ENCODE measurements at regions not wholly inside any gene's neighbourhood (a gene's known extent, or its start where the extent isn't known, plus 50 kb on each side); places are given as distances from the start of the nearest gene placed in this dataset.

DNA sequence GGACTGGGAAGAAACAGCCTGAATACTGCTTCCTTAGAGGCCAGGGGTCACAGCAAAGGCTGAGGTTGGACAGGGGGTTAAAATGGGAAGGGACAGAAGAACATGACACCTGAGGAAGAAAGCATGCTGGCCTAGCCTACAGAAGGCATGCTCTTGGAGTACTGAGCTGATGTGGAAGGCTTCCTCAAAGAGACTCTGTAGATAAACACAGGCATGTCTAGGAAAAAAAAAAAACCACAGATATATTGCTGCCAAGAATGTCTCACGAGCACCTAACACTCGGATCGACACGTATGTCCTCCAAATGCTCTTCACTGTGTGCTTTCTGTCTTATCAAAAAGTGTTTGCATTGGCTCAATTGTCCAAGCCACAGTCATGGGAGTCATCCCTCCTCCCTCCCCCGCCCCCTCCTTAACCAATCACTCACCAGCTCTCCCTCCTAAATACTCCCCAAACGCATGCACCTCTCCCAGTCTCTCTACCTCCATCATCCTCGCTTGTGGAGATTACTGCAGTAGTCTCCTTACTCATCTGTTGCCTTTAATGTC lies 101.1 kb upstream of the LRFN2 start (continued):
- TF ChIP-seq, protein P1, sequence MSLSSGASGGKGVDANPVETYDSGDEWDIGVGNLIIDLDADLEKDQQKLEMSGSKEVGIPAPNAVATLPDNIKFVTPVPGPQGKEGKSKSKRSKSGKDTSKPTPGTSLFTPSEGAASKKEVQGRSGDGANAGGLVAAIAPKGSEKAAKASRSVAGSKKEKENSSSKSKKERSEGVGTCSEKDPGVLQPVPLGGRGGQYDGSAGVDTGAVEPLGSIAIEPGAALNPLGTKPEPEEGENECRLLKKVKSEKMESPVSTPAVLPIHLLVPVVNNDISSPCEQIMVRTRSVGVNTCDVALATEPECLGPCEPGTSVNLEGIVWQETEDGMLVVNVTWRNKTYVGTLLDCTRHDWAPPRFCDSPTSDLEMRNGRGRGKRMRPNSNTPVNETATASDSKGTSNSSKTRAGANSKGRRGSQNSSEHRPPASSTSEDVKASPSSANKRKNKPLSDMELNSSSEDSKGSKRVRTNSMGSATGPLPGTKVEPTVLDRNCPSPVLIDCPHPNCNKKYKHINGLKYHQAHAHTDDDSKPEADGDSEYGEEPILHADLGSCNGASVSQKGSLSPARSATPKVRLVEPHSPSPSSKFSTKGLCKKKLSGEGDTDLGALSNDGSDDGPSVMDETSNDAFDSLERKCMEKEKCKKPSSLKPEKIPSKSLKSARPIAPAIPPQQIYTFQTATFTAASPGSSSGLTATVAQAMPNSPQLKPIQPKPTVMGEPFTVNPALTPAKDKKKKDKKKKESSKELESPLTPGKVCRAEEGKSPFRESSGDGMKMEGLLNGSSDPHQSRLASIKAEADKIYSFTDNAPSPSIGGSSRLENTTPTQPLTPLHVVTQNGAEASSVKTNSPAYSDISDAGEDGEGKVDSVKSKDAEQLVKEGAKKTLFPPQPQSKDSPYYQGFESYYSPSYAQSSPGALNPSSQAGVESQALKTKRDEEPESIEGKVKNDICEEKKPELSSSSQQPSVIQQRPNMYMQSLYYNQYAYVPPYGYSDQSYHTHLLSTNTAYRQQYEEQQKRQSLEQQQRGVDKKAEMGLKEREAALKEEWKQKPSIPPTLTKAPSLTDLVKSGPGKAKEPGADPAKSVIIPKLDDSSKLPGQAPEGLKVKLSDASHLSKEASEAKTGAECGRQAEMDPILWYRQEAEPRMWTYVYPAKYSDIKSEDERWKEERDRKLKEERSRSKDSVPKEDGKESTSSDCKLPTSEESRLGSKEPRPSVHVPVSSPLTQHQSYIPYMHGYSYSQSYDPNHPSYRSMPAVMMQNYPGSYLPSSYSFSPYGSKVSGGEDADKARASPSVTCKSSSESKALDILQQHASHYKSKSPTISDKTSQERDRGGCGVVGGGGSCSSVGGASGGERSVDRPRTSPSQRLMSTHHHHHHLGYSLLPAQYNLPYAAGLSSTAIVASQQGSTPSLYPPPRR (CRISPR knock-in tag; IDR thresholded peaks at IDR 0.05; ENCODE audit: borderline replicate concordance) = no peak
- TF ChIP-seq KDM1A (CRISPR knock-in tag; IDR thresholded peaks at IDR 0.05) = no peak
- TF ChIP-seq, protein P2, sequence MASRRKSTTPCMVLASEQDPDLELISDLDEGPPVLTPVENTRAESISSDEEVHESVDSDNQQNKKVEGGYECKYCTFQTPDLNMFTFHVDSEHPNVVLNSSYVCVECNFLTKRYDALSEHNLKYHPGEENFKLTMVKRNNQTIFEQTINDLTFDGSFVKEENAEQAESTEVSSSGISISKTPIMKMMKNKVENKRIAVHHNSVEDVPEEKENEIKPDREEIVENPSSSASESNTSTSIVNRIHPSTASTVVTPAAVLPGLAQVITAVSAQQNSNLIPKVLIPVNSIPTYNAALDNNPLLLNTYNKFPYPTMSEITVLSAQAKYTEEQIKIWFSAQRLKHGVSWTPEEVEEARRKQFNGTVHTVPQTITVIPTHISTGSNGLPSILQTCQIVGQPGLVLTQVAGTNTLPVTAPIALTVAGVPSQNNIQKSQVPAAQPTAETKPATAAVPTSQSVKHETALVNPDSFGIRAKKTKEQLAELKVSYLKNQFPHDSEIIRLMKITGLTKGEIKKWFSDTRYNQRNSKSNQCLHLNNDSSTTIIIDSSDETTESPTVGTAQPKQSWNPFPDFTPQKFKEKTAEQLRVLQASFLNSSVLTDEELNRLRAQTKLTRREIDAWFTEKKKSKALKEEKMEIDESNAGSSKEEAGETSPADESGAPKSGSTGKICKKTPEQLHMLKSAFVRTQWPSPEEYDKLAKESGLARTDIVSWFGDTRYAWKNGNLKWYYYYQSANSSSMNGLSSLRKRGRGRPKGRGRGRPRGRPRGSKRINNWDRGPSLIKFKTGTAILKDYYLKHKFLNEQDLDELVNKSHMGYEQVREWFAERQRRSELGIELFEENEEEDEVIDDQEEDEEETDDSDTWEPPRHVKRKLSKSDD (CRISPR knock-in tag; IDR thresholded peaks at IDR 0.05; ENCODE audit: low read depth) = no peak
- no peak for TF ChIP-seq ZNF891 (CRISPR knock-in tag; IDR thresholded peaks at IDR 0.05)
- TF ChIP-seq, protein P3, sequence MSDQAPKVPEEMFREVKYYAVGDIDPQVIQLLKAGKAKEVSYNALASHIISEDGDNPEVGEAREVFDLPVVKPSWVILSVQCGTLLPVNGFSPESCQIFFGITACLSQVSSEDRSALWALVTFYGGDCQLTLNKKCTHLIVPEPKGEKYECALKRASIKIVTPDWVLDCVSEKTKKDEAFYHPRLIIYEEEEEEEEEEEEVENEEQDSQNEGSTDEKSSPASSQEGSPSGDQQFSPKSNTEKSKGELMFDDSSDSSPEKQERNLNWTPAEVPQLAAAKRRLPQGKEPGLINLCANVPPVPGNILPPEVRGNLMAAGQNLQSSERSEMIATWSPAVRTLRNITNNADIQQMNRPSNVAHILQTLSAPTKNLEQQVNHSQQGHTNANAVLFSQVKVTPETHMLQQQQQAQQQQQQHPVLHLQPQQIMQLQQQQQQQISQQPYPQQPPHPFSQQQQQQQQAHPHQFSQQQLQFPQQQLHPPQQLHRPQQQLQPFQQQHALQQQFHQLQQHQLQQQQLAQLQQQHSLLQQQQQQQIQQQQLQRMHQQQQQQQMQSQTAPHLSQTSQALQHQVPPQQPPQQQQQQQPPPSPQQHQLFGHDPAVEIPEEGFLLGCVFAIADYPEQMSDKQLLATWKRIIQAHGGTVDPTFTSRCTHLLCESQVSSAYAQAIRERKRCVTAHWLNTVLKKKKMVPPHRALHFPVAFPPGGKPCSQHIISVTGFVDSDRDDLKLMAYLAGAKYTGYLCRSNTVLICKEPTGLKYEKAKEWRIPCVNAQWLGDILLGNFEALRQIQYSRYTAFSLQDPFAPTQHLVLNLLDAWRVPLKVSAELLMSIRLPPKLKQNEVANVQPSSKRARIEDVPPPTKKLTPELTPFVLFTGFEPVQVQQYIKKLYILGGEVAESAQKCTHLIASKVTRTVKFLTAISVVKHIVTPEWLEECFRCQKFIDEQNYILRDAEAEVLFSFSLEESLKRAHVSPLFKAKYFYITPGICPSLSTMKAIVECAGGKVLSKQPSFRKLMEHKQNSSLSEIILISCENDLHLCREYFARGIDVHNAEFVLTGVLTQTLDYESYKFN (CRISPR knock-in tag; conservative IDR thresholded peaks at IDR 0.05) = no peak
- TF ChIP-seq, protein P4, sequence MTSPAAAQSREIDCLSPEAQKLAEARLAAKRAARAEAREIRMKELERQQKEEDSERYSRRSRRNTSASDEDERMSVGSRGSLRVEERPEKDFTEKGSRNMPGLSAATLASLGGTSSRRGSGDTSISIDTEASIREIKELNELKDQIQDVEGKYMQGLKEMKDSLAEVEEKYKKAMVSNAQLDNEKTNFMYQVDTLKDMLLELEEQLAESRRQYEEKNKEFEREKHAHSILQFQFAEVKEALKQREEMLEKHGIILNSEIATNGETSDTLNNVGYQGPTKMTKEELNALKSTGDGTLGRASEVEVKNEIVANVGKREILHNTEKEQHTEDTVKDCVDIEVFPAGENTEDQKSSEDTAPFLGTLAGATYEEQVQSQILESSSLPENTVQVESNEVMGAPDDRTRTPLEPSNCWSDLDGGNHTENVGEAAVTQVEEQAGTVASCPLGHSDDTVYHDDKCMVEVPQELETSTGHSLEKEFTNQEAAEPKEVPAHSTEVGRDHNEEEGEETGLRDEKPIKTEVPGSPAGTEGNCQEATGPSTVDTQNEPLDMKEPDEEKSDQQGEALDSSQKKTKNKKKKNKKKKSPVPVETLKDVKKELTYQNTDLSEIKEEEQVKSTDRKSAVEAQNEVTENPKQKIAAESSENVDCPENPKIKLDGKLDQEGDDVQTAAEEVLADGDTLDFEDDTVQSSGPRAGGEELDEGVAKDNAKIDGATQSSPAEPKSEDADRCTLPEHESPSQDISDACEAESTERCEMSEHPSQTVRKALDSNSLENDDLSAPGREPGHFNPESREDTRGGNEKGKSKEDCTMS (CRISPR knock-in tag; conservative IDR thresholded peaks at IDR 0.05) = no peak
- no peak for TF ChIP-seq ZNF546 (CRISPR knock-in tag; conservative IDR thresholded peaks at IDR 0.05)
- no peak for TF ChIP-seq TCF12 (IDR thresholded peaks at IDR 0.05)
- no peak for TF ChIP-seq TCF12 (CRISPR knock-in tag; IDR thresholded peaks at IDR 0.05)
- no peak for TF ChIP-seq ERF (CRISPR knock-in tag; IDR thresholded peaks at IDR 0.05)
- no peak for TF ChIP-seq ETV6 (CRISPR knock-in tag; conservative IDR thresholded peaks at IDR 0.05)
- TF ChIP-seq ZNF629 (CRISPR knock-in tag; conservative IDR thresholded peaks at IDR 0.05) = no peak
- no peak for TF ChIP-seq MBNL3 (CRISPR knock-in tag; conservative IDR thresholded peaks at IDR 0.05)
- TF ChIP-seq POLR2AphosphoS5 (IDR thresholded peaks at IDR 0.05; ENCODE audit: low read depth, low read length) = no peak
- TF ChIP-seq, protein P5, sequence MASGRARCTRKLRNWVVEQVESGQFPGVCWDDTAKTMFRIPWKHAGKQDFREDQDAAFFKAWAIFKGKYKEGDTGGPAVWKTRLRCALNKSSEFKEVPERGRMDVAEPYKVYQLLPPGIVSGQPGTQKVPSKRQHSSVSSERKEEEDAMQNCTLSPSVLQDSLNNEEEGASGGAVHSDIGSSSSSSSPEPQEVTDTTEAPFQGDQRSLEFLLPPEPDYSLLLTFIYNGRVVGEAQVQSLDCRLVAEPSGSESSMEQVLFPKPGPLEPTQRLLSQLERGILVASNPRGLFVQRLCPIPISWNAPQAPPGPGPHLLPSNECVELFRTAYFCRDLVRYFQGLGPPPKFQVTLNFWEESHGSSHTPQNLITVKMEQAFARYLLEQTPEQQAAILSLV (CRISPR knock-in tag; IDR thresholded peaks at IDR 0.05; ENCODE audit: borderline replicate concordance) = no peak
- TF ChIP-seq HOXA3 (CRISPR knock-in tag; IDR thresholded peaks at IDR 0.05) = no peak
